ENCODE measurements at regions not wholly inside any gene's neighbourhood (a gene's known extent, or its start where the extent isn't known, plus 50 kb on each side); places are given as distances from the start of the nearest gene placed in this dataset.

- peak; percentile 73 for DNase-seq
These were observed 601.2 kb upstream of the ARID1B start for GRCh38 chr6:156175971-156176421.

GRCh38 chr6:156175433-156175832 is 601.7 kb upstream of the ARID1B start:
- DNase-seq: no peak

- no peak for DNase-seq
These were observed 602.9 kb upstream of the ARID1B start for GRCh38 chr6:156174031-156174890.

- peak; percentile 50 for DNase-seq
These were observed 607.8 kb upstream of the ARID1B start for GRCh38 chr6:156169371-156169770.

GRCh38 chr6:156167625-156168071 is 609.5 kb upstream of the ARID1B start:
- peak; percentile 97 for DNase-seq

- no peak for DNase-seq
These were observed 610.1 kb upstream of the ARID1B start for GRCh38 chr6:156167016-156167624.

- DNase-seq: peak; percentile 37
These were observed 611.1 kb upstream of the ARID1B start for GRCh38 chr6:156166093-156166492.

- DNase-seq: peak; percentile 33
These were observed 612.3 kb upstream of the ARID1B start for GRCh38 chr6:156164701-156165452.

GRCh38 chr6:156163311-156163710 is 613.9 kb upstream of the ARID1B start:
- peak; percentile 45 for DNase-seq

GRCh38 chr6:156161471-156161870 is 615.7 kb upstream of the ARID1B start:
- no peak for DNase-seq

- DNase-seq: peak; percentile 50
These were observed 616.4 kb upstream of the ARID1B start for GRCh38 chr6:156160795-156161165.

GRCh38 chr6:156160007-156160794 is 617.0 kb upstream of the ARID1B start:
- DNase-seq: no peak

- peak; percentile 70 for DNase-seq
These were observed 622.3 kb upstream of the ARID1B start for GRCh38 chr6:156154896-156155295.

- DNase-seq: no peak
These were observed 626.8 kb upstream of the ARID1B start for GRCh38 chr6:156150391-156150790.

GRCh38 chr6:156146891-156147290 is 630.3 kb upstream of the ARID1B start:
- no peak for DNase-seq

GRCh38 chr6:156131221-156131903 is 645.8 kb upstream of the ARID1B start:
- no peak for DNase-seq

- DNase-seq: no peak
These were observed 650.6 kb upstream of the ARID1B start for GRCh38 chr6:156126535-156126934.

- no peak for DNase-seq
These were observed 651.3 kb upstream of the ARID1B start for GRCh38 chr6:156125844-156126243.

GRCh38 chr6:156123731-156124130 is 653.4 kb upstream of the ARID1B start:
- no peak for DNase-seq

GRCh38 chr6:156121973-156122372 is 655.2 kb upstream of the ARID1B start:
- no peak for DNase-seq

- no peak for DNase-seq
These were observed 658.9 kb upstream of the NOX3 start for GRCh38 chr6:156114541-156114940.

GRCh38 chr6:156113631-156114030 is 658.0 kb upstream of the NOX3 start:
- no peak for DNase-seq
